GM19240 (cell line): ENCODE measurements at regions not wholly inside any gene's neighbourhood (a gene's known extent, or its start where the extent isn't known, plus 50 kb on each side); places are given as distances from the start of the nearest gene placed in this dataset.

Experiments used
- DNase-seq: peaks from one replicate; pipeline ENCODE4 v3.0.0; 2011; ENCODE audit warnings: low spot score; ENCODE audit not compliant: insufficient read length

GRCh38 chr9:627336-627970 is 214.0 kb upstream of the DMRT1 start:
- no peak for DNase-seq

- no peak for DNase-seq
These were observed 212.4 kb upstream of the DMRT1 start for GRCh38 chr9:629146-629545.

GRCh38 chr9:630817-631216 is 210.7 kb upstream of the DMRT1 start:
- no peak for DNase-seq

- no peak for DNase-seq
These were observed 209.9 kb upstream of the DMRT1 start for GRCh38 chr9:631596-631995.

- DNase-seq, result no peak
These were observed 208.0 kb upstream of the DMRT1 start for GRCh38 chr9:633461-633860.

GRCh38 chr9:636931-637591 is 204.4 kb upstream of the DMRT1 start:
- DNase-seq, result no peak

- DNase-seq, result no peak
These were observed 203.3 kb upstream of the DMRT1 start for GRCh38 chr9:638152-638551.

- no peak for DNase-seq
These were observed 199.5 kb upstream of the DMRT1 start for GRCh38 chr9:642014-642413.

GRCh38 chr9:643966-644365 is 197.5 kb upstream of the DMRT1 start:
- DNase-seq, result no peak

- no peak for DNase-seq
These were observed 194.0 kb upstream of the DMRT1 start for GRCh38 chr9:647522-647921.

GRCh38 chr9:649128-650074 is 192.1 kb upstream of the DMRT1 start:
- no peak for DNase-seq

GRCh38 chr9:650362-650761 is 191.1 kb upstream of the DMRT1 start:
- no peak for DNase-seq

- no peak for DNase-seq
These were observed 190.1 kb upstream of the DMRT1 start for GRCh38 chr9:651371-651770.

- DNase-seq, result no peak
These were observed 188.6 kb upstream of the DMRT1 start for GRCh38 chr9:652914-653313.

GRCh38 chr9:653421-653820 is 188.1 kb upstream of the DMRT1 start:
- DNase-seq, result no peak

GRCh38 chr9:653856-654387 is 187.6 kb upstream of the DMRT1 start:
- DNase-seq, result no peak

- no peak for DNase-seq
These were observed 185.6 kb upstream of the DMRT1 start for GRCh38 chr9:655875-656274.

- DNase-seq, result no peak
These were observed 184.4 kb upstream of the DMRT1 start for GRCh38 chr9:656926-657568.

GRCh38 chr9:659286-659685 is 182.2 kb upstream of the DMRT1 start:
- no peak for DNase-seq

- DNase-seq, result no peak
These were observed 181.3 kb upstream of the DMRT1 start for GRCh38 chr9:660227-660626.

GRCh38 chr9:663541-663940 is 178.0 kb upstream of the DMRT1 start:
- DNase-seq, result no peak

- DNase-seq, result no peak
These were observed 176.2 kb upstream of the DMRT1 start for GRCh38 chr9:665296-665695.
